ENCODE measurements at regions not wholly inside any gene's neighbourhood (a gene's known extent, or its start where the extent isn't known, plus 50 kb on each side); places are given as distances from the start of the nearest gene placed in this dataset.

- in situ Hi-C loops (cut with MboI; ENCODE audit: low sequenced_read_pairs in 4 of 4) (loop anchor here in 1 of 4 donors (10.0 kb wide), 1 partner anchor 62 kb away; no protein-coding TSS in a partner anchor), intact Hi-C loops (cut with DNase I; ENCODE audit: low total_unique reads) (no loop called here)
- H3K27me3 ChIP-seq = peaks cover 14 to 29% (median 17%) of the 10 kb centered on the region in 3 donors
- H3K4me1 ChIP-seq = no peaks in the 10 kb centered on the region
- DNase-seq (no peak), ATAC-seq (no peak)
- no peak overlapping the region for H3K4me3 ChIP-seq
- no peak overlapping the region for H3K27ac ChIP-seq
- TF ChIP-seq POLR2A (IDR thresholded peaks at IDR 0.05) (no peak), CTCF (IDR thresholded peaks at IDR 0.05 in 4 of 5, conservative IDR thresholded peaks at IDR 0.05 in 1 of 5) (no peak)
- H3K9me3 ChIP-seq = no peaks in the 10 kb centered on the region
- no peaks in the 10 kb centered on the region for H3K36me3 ChIP-seq
Observed at GRCh38 chr22:26957176-26957575, 299.8 kb downstream of the MIAT start.

- in situ Hi-C loops (cut with MboI; ENCODE audit: low sequenced_read_pairs in 4 of 4) = loop anchor here in 1 of 4 donors (10.0 kb wide), 1 partner anchor 63 kb away; no protein-coding TSS in a partner anchor
- no peak for ATAC-seq
- TF ChIP-seq CTCF (IDR thresholded peaks at IDR 0.05 in 4 of 5, conservative IDR thresholded peaks at IDR 0.05 in 1 of 5) (no peak), POLR2A (IDR thresholded peaks at IDR 0.05) (no peak)
Observed at GRCh38 chr22:26957897-26958296, 300.5 kb downstream of the MIAT start.

DNA sequence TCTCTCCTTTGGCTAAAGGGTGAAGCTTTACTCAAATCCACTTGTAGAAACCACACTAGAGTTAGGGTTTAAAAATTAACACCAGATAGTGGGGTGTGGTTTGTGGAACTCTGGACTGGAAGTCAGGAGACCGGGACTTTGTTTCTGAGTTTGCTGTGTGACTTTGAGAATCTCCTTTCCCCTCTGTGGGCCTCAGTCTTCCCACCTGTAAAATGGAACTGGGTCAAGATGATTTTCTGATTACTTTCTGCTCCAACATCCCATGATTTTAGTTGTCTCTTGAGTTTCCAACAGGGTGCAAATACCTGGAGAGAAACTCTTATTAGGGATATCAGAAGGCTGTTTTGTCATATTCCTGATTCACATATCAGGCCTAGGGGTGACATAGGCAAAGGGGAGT is 301.0 kb downstream of the MIAT start:
- no peak for ATAC-seq
- H3K9me3 ChIP-seq = no peaks in the 10 kb centered on the region

More at GRCh38 chr22:26957897-26958296, 300.5 kb downstream of the MIAT start:
- no peaks in the 10 kb centered on the region for H3K36me3 ChIP-seq
- no peak overlapping the region for H3K27ac ChIP-seq
- H3K4me1 ChIP-seq = no peaks in the 10 kb centered on the region
- no peak for DNase-seq
- H3K4me3 ChIP-seq = no peak overlapping the region
- intact Hi-C loops (cut with DNase I; ENCODE audit: low total_unique reads) = no loop called here
- H3K9me3 ChIP-seq = no peaks in the 10 kb centered on the region
- peaks cover 7 to 22% (median 15%) of the 10 kb centered on the region in 3 donors for H3K27me3 ChIP-seq

DNA sequence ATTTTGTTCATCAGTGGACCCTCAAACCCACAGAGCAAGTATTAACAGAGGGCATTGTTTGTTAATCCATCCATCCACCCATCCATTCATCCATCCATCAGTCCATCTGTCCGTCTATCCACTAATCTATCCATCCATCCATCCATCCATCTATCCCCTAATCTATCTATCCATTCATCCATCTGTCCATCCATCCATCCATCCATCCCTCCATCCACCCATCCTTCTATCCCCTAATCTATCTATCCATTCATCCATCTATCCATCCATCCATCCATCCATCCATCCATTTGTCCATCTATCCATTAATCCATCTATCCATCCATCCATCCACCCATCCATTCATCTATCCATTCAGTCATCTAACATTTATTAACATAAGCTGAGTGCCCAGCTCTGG is 307.3 kb downstream of the MIAT start:
- no peaks in the 10 kb centered on the region for H3K9me3 ChIP-seq
- intact Hi-C loops (cut with DNase I; ENCODE audit: low total_unique reads) = no loop called here
- H3K27ac ChIP-seq = no peak overlapping the region
- no peak overlapping the region for H3K4me3 ChIP-seq
- no peaks in the 10 kb centered on the region for H3K36me3 ChIP-seq
- H3K27me3 ChIP-seq = peaks cover 0 to 4% (median 3%) of the 10 kb centered on the region in 3 donors
- H3K4me1 ChIP-seq = no peaks in the 10 kb centered on the region
- DNase-seq (no peak), ATAC-seq (no peak)
- in situ Hi-C loops (cut with MboI; ENCODE audit: low sequenced_read_pairs in 4 of 4) = no loop called here
- TF ChIP-seq POLR2A (IDR thresholded peaks at IDR 0.05) = no peak
- no peak for TF ChIP-seq CTCF (IDR thresholded peaks at IDR 0.05 in 4 of 5, conservative IDR thresholded peaks at IDR 0.05 in 1 of 5)

More for the DNA sequence above, 301.0 kb downstream of the MIAT start:
- H3K4me3 ChIP-seq = no peak overlapping the region
- DNase-seq = no peak
- no peaks in the 10 kb centered on the region for H3K36me3 ChIP-seq
- no peaks in the 10 kb centered on the region for H3K4me1 ChIP-seq
- no peak for TF ChIP-seq CTCF (IDR thresholded peaks at IDR 0.05 in 4 of 5, conservative IDR thresholded peaks at IDR 0.05 in 1 of 5)
- TF ChIP-seq POLR2A (IDR thresholded peaks at IDR 0.05) = no peak
- intact Hi-C loops (cut with DNase I; ENCODE audit: low total_unique reads) (no loop called here), in situ Hi-C loops (cut with MboI; ENCODE audit: low sequenced_read_pairs in 4 of 4) (loop anchor here in 1 of 4 donors (10.0 kb wide), 1 partner anchor 64 kb away; no protein-coding TSS in a partner anchor)
- H3K27me3 ChIP-seq = peaks cover 2 to 21% (median 10%) of the 10 kb centered on the region in 3 donors
- no peak overlapping the region for H3K27ac ChIP-seq

DNA sequence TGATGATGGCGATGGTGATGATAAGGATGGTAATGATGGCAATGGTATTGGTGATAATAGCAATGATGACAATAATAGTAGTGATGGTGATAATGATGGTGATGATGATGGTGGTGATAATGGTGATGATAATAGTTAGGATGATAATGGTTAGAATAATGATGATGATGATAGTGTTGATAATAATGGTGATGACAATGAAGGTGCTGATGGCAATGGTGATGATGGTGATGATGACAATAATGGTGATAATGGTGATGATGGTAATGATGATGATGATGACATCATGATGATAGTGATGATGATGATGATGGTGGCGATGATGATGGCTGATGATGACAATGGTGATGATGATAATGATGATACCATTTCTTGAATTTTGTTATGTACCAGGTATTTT is 309.9 kb downstream of the MIAT start:
- Histone ChIP-seq H3K36me3 (no peaks in the 10 kb centered on the region), H3K9me3 (no peaks in the 10 kb centered on the region), H3K27me3 (peaks cover 4 to 11% (median 7%) of the 10 kb centered on the region in 3 donors), H3K27ac (no peak overlapping the region), H3K4me3 (no peak overlapping the region), H3K4me1 (no peaks in the 10 kb centered on the region)
- in situ Hi-C loops (cut with MboI; ENCODE audit: low sequenced_read_pairs in 4 of 4) = no loop called here
- ATAC-seq (no peak), DNase-seq (no peak)
- intact Hi-C loops (cut with DNase I; ENCODE audit: low total_unique reads) = no loop called here
- no peak for TF ChIP-seq POLR2A (IDR thresholded peaks at IDR 0.05)
- no peak for TF ChIP-seq CTCF (IDR thresholded peaks at IDR 0.05 in 4 of 5, conservative IDR thresholded peaks at IDR 0.05 in 1 of 5)

All from gastrocnemius medialis (tissue), 4 donors.